ENCODE measurements at regions not wholly inside any gene's neighbourhood (a gene's known extent, or its start where the extent isn't known, plus 50 kb on each side); places are given as distances from the start of the nearest gene placed in this dataset.
"Not testable (repeated sequence)": the region's sequence is repeated elsewhere in the genome, so short reads cannot be mapped to it uniquely, and the experiment has no call there.

DNA sequence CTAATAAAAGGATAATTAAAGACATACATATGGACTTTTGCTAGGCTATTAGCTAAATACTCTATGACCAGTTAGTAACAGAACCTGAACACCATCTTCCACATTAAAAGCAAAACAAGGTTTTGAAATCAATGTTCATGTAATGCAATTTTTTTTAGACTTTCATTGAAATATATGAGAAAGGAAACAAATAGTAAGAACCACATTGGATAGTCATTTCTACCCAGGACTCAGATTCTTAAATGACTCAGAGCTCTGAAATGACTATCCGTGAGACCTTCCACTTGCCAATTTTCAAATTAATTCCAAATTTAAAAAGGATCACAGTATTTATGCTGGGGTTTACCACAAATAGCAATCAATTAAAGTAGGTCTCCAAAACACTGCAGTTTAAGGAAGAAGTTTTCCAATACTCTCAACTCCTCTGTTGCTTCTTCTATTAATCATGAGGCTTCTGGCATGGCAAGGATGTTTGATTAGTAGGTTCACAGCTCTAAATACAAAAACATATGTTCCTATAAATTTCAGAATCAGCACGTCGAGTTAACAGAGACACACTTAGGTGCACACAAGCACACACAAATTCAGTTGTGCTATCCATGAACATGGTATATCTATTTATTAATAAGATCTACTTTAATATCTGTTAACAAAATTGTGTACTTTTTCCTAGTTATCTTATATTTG, 841.0 kb downstream of the RNF144A start:
- no peaks in the 10 kb centered on the region for H3K36me3 ChIP-seq (replicated peaks; ENCODE audit: insufficient read depth, low read length)
- no peak overlapping the region for H3K27ac ChIP-seq (ENCODE audit: low read length)
- H3K9me2 ChIP-seq (replicated peaks; ENCODE audit: insufficient read depth, low read length) = no peaks in the 10 kb centered on the region
- no peaks in the 10 kb centered on the region for H3K27me3 ChIP-seq (replicated peaks; ENCODE audit: insufficient read depth, low read length)
- no peaks in the 10 kb centered on the region for H3K9me3 ChIP-seq (replicated peaks; ENCODE audit: insufficient read depth, low read length)
- H3K4me2 ChIP-seq (ENCODE audit: low read depth, low read length) = no peak overlapping the region
- no peak overlapping the region for H3K4me3 ChIP-seq (ENCODE audit: low read length)
- H3F3A ChIP-seq (ENCODE audit: insufficient read depth, low read length) = no peaks in the 10 kb centered on the region
- no peaks in the 10 kb centered on the region for H4K20me1 ChIP-seq (ENCODE audit: insufficient read depth, low read length)
- no peaks in the 10 kb centered on the region for H3K4me1 ChIP-seq (ENCODE audit: low read length)
- no peak overlapping the region for H2AFZ ChIP-seq (ENCODE audit: low read length)
- no peak for TF ChIP-seq CTCF (IDR thresholded peaks at IDR 0.05; ENCODE audit: low read length)
- TF ChIP-seq EZH2 (optimal IDR thresholded peaks at IDR 0.05; ENCODE audit: low read depth, low read length) = no peak
- no peak for TF ChIP-seq EZH2phosphoT487 (IDR thresholded peaks at IDR 0.05; ENCODE audit: low read length)
- no peaks in the 10 kb centered on the region for H3K79me2 ChIP-seq (ENCODE audit: low read length)
- no peak for DNase-seq
- no peak overlapping the region for H3K9ac ChIP-seq (ENCODE audit: low read length)

- H3K79me2 ChIP-seq (ENCODE audit: low read length) = no peaks in the 10 kb centered on the region
- H3K27ac ChIP-seq (ENCODE audit: low read length) = no peak overlapping the region
- no peaks in the 10 kb centered on the region for H3K4me1 ChIP-seq (ENCODE audit: low read length)
- no peaks in the 10 kb centered on the region for H4K20me1 ChIP-seq (ENCODE audit: insufficient read depth, low read length)
- H3K36me3 ChIP-seq (replicated peaks; ENCODE audit: insufficient read depth, low read length) = no peaks in the 10 kb centered on the region
- no peak for DNase-seq
- H3K4me3 ChIP-seq (ENCODE audit: low read length) = no peak overlapping the region
- H3F3A ChIP-seq (ENCODE audit: insufficient read depth, low read length) = no peaks in the 10 kb centered on the region
- H3K27me3 ChIP-seq (replicated peaks; ENCODE audit: insufficient read depth, low read length) = no peaks in the 10 kb centered on the region
- H2AFZ ChIP-seq (ENCODE audit: low read length) = no peak overlapping the region
- H3K4me2 ChIP-seq (ENCODE audit: low read depth, low read length) = no peak overlapping the region
- no peaks in the 10 kb centered on the region for H3K9me3 ChIP-seq (replicated peaks; ENCODE audit: insufficient read depth, low read length)
- H3K9me2 ChIP-seq (replicated peaks; ENCODE audit: insufficient read depth, low read length) = no peaks in the 10 kb centered on the region
- H3K9ac ChIP-seq (ENCODE audit: low read length) = no peak overlapping the region
- TF ChIP-seq CTCF (IDR thresholded peaks at IDR 0.05; ENCODE audit: low read length) (no peak), EZH2phosphoT487 (IDR thresholded peaks at IDR 0.05; ENCODE audit: low read length) (no peak), EZH2 (optimal IDR thresholded peaks at IDR 0.05; ENCODE audit: low read depth, low read length) (no peak)
Observed at GRCh38 chr2:7759898-7760297, 842.7 kb downstream of the RNF144A start.

GRCh38 chr2:7763418-7763817, 846.2 kb downstream of the RNF144A start:
- H4K20me1 ChIP-seq (ENCODE audit: insufficient read depth, low read length); H3K9me2 ChIP-seq (replicated peaks; ENCODE audit: insufficient read depth, low read length); H3K27me3 ChIP-seq (replicated peaks; ENCODE audit: insufficient read depth, low read length); H3K36me3 ChIP-seq (replicated peaks; ENCODE audit: insufficient read depth, low read length); H3K4me2 ChIP-seq (ENCODE audit: low read depth, low read length); H3F3A ChIP-seq (ENCODE audit: insufficient read depth, low read length); H3K9me3 ChIP-seq (replicated peaks; ENCODE audit: insufficient read depth, low read length); H3K27ac ChIP-seq (ENCODE audit: low read length); H3K9ac ChIP-seq (ENCODE audit: low read length); H3K4me1 ChIP-seq (ENCODE audit: low read length); H3K79me2 ChIP-seq (ENCODE audit: low read length); DNase-seq; H3K4me3 ChIP-seq (ENCODE audit: low read length); H2AFZ ChIP-seq (ENCODE audit: low read length): not testable (repeated sequence)

DNA sequence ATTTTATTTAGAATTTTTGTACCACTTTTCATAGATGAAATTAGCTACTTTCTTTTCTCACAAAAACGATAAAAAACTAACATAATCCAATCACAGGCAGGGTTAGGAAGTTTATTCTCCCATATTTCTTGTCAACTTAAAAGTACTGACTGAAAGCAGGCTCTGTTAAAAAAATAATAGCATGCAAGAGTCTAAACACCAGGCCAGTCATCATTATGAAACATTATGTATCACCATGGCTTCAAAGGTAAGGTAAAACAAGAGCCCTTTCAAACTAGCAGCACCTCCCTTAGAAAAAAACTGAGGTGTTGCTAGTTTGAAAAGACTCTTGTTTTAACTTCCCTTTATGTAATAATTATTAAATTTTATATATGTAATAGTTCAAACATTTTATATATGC, 848.0 kb downstream of the RNF144A start:
- DNase-seq = no peak
- H3F3A ChIP-seq (ENCODE audit: insufficient read depth, low read length) = no peaks in the 10 kb centered on the region

More for the DNA sequence above, 848.0 kb downstream of the RNF144A start:
- Histone ChIP-seq H3K79me2 (ENCODE audit: low read length) (no peaks in the 10 kb centered on the region), H3K36me3 (replicated peaks; ENCODE audit: insufficient read depth, low read length) (no peaks in the 10 kb centered on the region), H2AFZ (ENCODE audit: low read length) (no peak overlapping the region), H3K9me2 (replicated peaks; ENCODE audit: insufficient read depth, low read length) (no peaks in the 10 kb centered on the region), H3K9me3 (replicated peaks; ENCODE audit: insufficient read depth, low read length) (no peaks in the 10 kb centered on the region), H3K4me3 (ENCODE audit: low read length) (no peak overlapping the region), H3K27ac (ENCODE audit: low read length) (no peak overlapping the region), H3K4me2 (ENCODE audit: low read depth, low read length) (no peak overlapping the region), H3K9ac (ENCODE audit: low read length) (no peak overlapping the region), H3K4me1 (ENCODE audit: low read length) (no peaks in the 10 kb centered on the region), H4K20me1 (ENCODE audit: insufficient read depth, low read length) (no peaks in the 10 kb centered on the region), H3K27me3 (replicated peaks; ENCODE audit: insufficient read depth, low read length) (no peaks in the 10 kb centered on the region)
- no peak for TF ChIP-seq EZH2phosphoT487 (IDR thresholded peaks at IDR 0.05; ENCODE audit: low read length)
- no peak for TF ChIP-seq CTCF (IDR thresholded peaks at IDR 0.05; ENCODE audit: low read length)
- TF ChIP-seq EZH2 (optimal IDR thresholded peaks at IDR 0.05; ENCODE audit: low read depth, low read length) = no peak
